DMS53 treated with DMSO at 0.1 percent for 48 hours (cell line): ENCODE measurements at regions not wholly inside any gene's neighbourhood (a gene's known extent, or its start where the extent isn't known, plus 50 kb on each side); places are given as distances from the start of the nearest gene placed in this dataset.
"Not testable (repeated sequence)": the region's sequence is repeated elsewhere in the genome, so short reads cannot be mapped to it uniquely, and the experiment has no call there.

Source experiments
- DNase-seq: peaks from one replicate; lab custom pipeline; 2025; ENCODE audit not compliant: unreplicated experiment; lab: John Stamatoyannopoulos, UW

GRCh38 chr13:78876915-78877549 is 218.1 kb upstream of the OBI1 start:
- DNase-seq: no peak

GRCh38 chr13:78875792-78876580 is 217.0 kb upstream of the OBI1 start:
- DNase-seq: no peak

- DNase-seq: no peak
These were observed 210.0 kb upstream of the OBI1 start for GRCh38 chr13:78868991-78869390.

GRCh38 chr13:78867655-78868054 is 208.7 kb upstream of the OBI1 start:
- no peak for DNase-seq

GRCh38 chr13:78866076-78866475 is 207.1 kb upstream of the OBI1 start:
- DNase-seq: not testable (repeated sequence)

- no peak for DNase-seq
These were observed 203.5 kb upstream of the OBI1 start for GRCh38 chr13:78862446-78862845.

- no peak for DNase-seq
These were observed 193.8 kb upstream of the OBI1 start for GRCh38 chr13:78852709-78853108.

GRCh38 chr13:78845656-78846365 is 186.9 kb upstream of the OBI1 start:
- no peak for DNase-seq

- DNase-seq: no peak
These were observed 185.2 kb upstream of the OBI1 start for GRCh38 chr13:78844106-78844505.

- DNase-seq: no peak
These were observed 182.5 kb upstream of the OBI1 start for GRCh38 chr13:78841358-78841963.

GRCh38 chr13:78836238-78836784 is 177.4 kb upstream of the OBI1 start:
- DNase-seq: no peak

- DNase-seq: no peak
These were observed 173.5 kb upstream of the OBI1 start for GRCh38 chr13:78832461-78832860.

GRCh38 chr13:78830508-78830907 is 171.6 kb upstream of the OBI1 start:
- DNase-seq: no peak

GRCh38 chr13:78829821-78830220 is 170.9 kb upstream of the OBI1 start:
- no peak for DNase-seq

GRCh38 chr13:78827471-78827870 is 168.5 kb upstream of the OBI1 start:
- DNase-seq: no peak

- DNase-seq: no peak
These were observed 168.0 kb upstream of the OBI1 start for GRCh38 chr13:78826936-78827335.

- no peak for DNase-seq
These were observed 167.4 kb upstream of the OBI1 start for GRCh38 chr13:78826312-78826711.

GRCh38 chr13:78820541-78820940 is 161.6 kb upstream of the OBI1 start:
- DNase-seq: no peak

- DNase-seq: no peak
These were observed 157.6 kb upstream of the OBI1 start for GRCh38 chr13:78816592-78816991.

GRCh38 chr13:78816154-78816553 is 157.2 kb upstream of the OBI1 start:
- no peak for DNase-seq

GRCh38 chr13:78806457-78806856 is 147.5 kb upstream of the OBI1 start:
- no peak for DNase-seq
